LNCaP clone FGC (cell line): ENCODE measurements at regions not wholly inside any gene's neighbourhood (a gene's known extent, or its start where the extent isn't known, plus 50 kb on each side); places are given as distances from the start of the nearest gene placed in this dataset.
"Not testable (repeated sequence)": the region's sequence is repeated elsewhere in the genome, so short reads cannot be mapped to it uniquely, and the experiment has no call there.

Experiments
- DNase-seq: peaks from one replicate; pipeline ENCODE4 v3.0.0-alpha.2; 2011; ENCODE audit warnings: low read depth
- H3K4me3 ChIP-seq: 2 replicates; pipeline ENCODE4 v1.5.1; 2011; ENCODE audit warnings: mild to moderate bottlenecking, low read depth, low read length, control low read depth
- CTCF ChIP-seq: IDR thresholded peaks from 2 replicates; pipeline ENCODE4 v1.5.1; 2012; ENCODE audit warnings: mild to moderate bottlenecking; ENCODE audit not compliant: control insufficient read depth, insufficient read depth; ENCODE audit errors: extremely low read depth

GRCh38 chr10:30705101-30705624 is 75.6 kb upstream of the LYZL2 start:
- TF ChIP-seq CTCF = no peak
- no peak overlapping the region for H3K4me3 ChIP-seq
- no peak for DNase-seq

GRCh38 chr10:30704601-30705100 is 75.1 kb upstream of the LYZL2 start:
- DNase-seq, H3K4me3 ChIP-seq: not testable (repeated sequence)

- H3K4me3 ChIP-seq = no peak overlapping the region
- no peak for TF ChIP-seq CTCF
- DNase-seq = no peak
These were observed 74.6 kb upstream of the LYZL2 start for GRCh38 chr10:30704026-30704600.

GRCh38 chr10:30703446-30703845 is 73.9 kb upstream of the LYZL2 start:
- not testable (repeated sequence) for H3K4me3 ChIP-seq, DNase-seq

- TF ChIP-seq CTCF = no peak
- no peak for DNase-seq
- H3K4me3 ChIP-seq = no peak overlapping the region
These were observed 73.3 kb upstream of the LYZL2 start for GRCh38 chr10:30702860-30703259.

GRCh38 chr10:30701451-30702173 is 72.1 kb upstream of the LYZL2 start:
- no peak overlapping the region for H3K4me3 ChIP-seq
- no peak for TF ChIP-seq CTCF
- no peak for DNase-seq

GRCh38 chr10:30697806-30698205 is 68.3 kb upstream of the LYZL2 start:
- no peak for DNase-seq
- no peak overlapping the region for H3K4me3 ChIP-seq
- TF ChIP-seq CTCF = no peak

- H3K4me3 ChIP-seq, DNase-seq: not testable (repeated sequence)
These were observed 67.7 kb upstream of the LYZL2 start for GRCh38 chr10:30697221-30697620.
